ENCODE measurements at regions not wholly inside any gene's neighbourhood (a gene's known extent, or its start where the extent isn't known, plus 50 kb on each side); places are given as distances from the start of the nearest gene placed in this dataset.
A peak's percentile ranks its signal among the peaks of the same experiment; 100 is the strongest.

GRCh38 chr5:4487581-4487980, 652.5 kb upstream of the ADAMTS16 start:
- DNase-seq (ENCODE audit: low read depth in 1 of 2, low spot score in 1 of 2) = no peak
- no peak for TF ChIP-seq JUND (IDR thresholded peaks at IDR 0.05; ENCODE audit: low read depth)
- in situ Hi-C loops (cut with HindIII; ENCODE audit: low pct_unique_long_range_greater_than_20kb, low sequenced_read_pairs) = no loop called here

- no peak for TF ChIP-seq JUND (IDR thresholded peaks at IDR 0.05; ENCODE audit: low read depth)
- in situ Hi-C loops (cut with HindIII; ENCODE audit: low pct_unique_long_range_greater_than_20kb, low sequenced_read_pairs) = no loop called here
- DNase-seq (ENCODE audit: low read depth in 1 of 2, low spot score in 1 of 2) = peak; percentile 66 to 70
Observed at GRCh38 chr5:4511996-4512656, 628.0 kb upstream of the ADAMTS16 start.

- in situ Hi-C loops (cut with HindIII; ENCODE audit: low pct_unique_long_range_greater_than_20kb, low sequenced_read_pairs) = no loop called here
- TF ChIP-seq JUND (IDR thresholded peaks at IDR 0.05; ENCODE audit: low read depth) = no peak
- DNase-seq (ENCODE audit: low read depth in 1 of 2, low spot score in 1 of 2) = no peak
Observed at GRCh38 chr5:4513381-4513780, 626.7 kb upstream of the ADAMTS16 start.

- no peak for TF ChIP-seq JUND (IDR thresholded peaks at IDR 0.05; ENCODE audit: low read depth)
- in situ Hi-C loops (cut with HindIII; ENCODE audit: low pct_unique_long_range_greater_than_20kb, low sequenced_read_pairs) = no loop called here
- DNase-seq (ENCODE audit: low read depth in 1 of 2, low spot score in 1 of 2) = no peak
Observed at GRCh38 chr5:4514067-4514648, 626.0 kb upstream of the ADAMTS16 start.

GRCh38 chr5:4518903-4519672, 621.0 kb upstream of the ADAMTS16 start:
- in situ Hi-C loops (cut with HindIII; ENCODE audit: low pct_unique_long_range_greater_than_20kb, low sequenced_read_pairs) = no loop called here
- no peak for DNase-seq (ENCODE audit: low read depth in 1 of 2, low spot score in 1 of 2)
- no peak for TF ChIP-seq JUND (IDR thresholded peaks at IDR 0.05; ENCODE audit: low read depth)

GRCh38 chr5:4520559-4520958, 619.6 kb upstream of the ADAMTS16 start:
- DNase-seq (ENCODE audit: low read depth in 1 of 2, low spot score in 1 of 2) = no peak
- in situ Hi-C loops (cut with HindIII; ENCODE audit: low pct_unique_long_range_greater_than_20kb, low sequenced_read_pairs) = no loop called here

GRCh38 chr5:4523038-4523437, 617.1 kb upstream of the ADAMTS16 start:
- in situ Hi-C loops (cut with HindIII; ENCODE audit: low pct_unique_long_range_greater_than_20kb, low sequenced_read_pairs) = no loop called here
- no peak for TF ChIP-seq JUND (IDR thresholded peaks at IDR 0.05; ENCODE audit: low read depth)
- DNase-seq (ENCODE audit: low read depth in 1 of 2, low spot score in 1 of 2) = no peak

More at GRCh38 chr5:4520559-4520958, 619.6 kb upstream of the ADAMTS16 start:
- TF ChIP-seq JUND (IDR thresholded peaks at IDR 0.05; ENCODE audit: low read depth) = no peak

- DNase-seq (ENCODE audit: low read depth in 1 of 2, low spot score in 1 of 2) = no peak
- in situ Hi-C loops (cut with HindIII; ENCODE audit: low pct_unique_long_range_greater_than_20kb, low sequenced_read_pairs) = no loop called here
- TF ChIP-seq JUND (IDR thresholded peaks at IDR 0.05; ENCODE audit: low read depth) = no peak
Observed at GRCh38 chr5:4531756-4532704, 608.1 kb upstream of the ADAMTS16 start.

- DNase-seq (ENCODE audit: low read depth in 1 of 2, low spot score in 1 of 2) = no peak
- no peak for TF ChIP-seq JUND (IDR thresholded peaks at IDR 0.05; ENCODE audit: low read depth)
- in situ Hi-C loops (cut with HindIII; ENCODE audit: low pct_unique_long_range_greater_than_20kb, low sequenced_read_pairs) = no loop called here
Observed at GRCh38 chr5:4532705-4533080, 607.4 kb upstream of the ADAMTS16 start.

- in situ Hi-C loops (cut with HindIII; ENCODE audit: low pct_unique_long_range_greater_than_20kb, low sequenced_read_pairs) = no loop called here
Observed at GRCh38 chr5:4533457-4534105, 606.5 kb upstream of the ADAMTS16 start.

GRCh38 chr5:4537489-4537888, 602.6 kb upstream of the ADAMTS16 start:
- TF ChIP-seq JUND (IDR thresholded peaks at IDR 0.05; ENCODE audit: low read depth) = no peak
- no peak for DNase-seq (ENCODE audit: low read depth in 1 of 2, low spot score in 1 of 2)
- in situ Hi-C loops (cut with HindIII; ENCODE audit: low pct_unique_long_range_greater_than_20kb, low sequenced_read_pairs) = no loop called here

More at GRCh38 chr5:4533457-4534105, 606.5 kb upstream of the ADAMTS16 start:
- DNase-seq (ENCODE audit: low read depth in 1 of 2, low spot score in 1 of 2) = no peak
- no peak for TF ChIP-seq JUND (IDR thresholded peaks at IDR 0.05; ENCODE audit: low read depth)
